ENCODE measurements at regions not wholly inside any gene's neighbourhood (a gene's known extent, or its start where the extent isn't known, plus 50 kb on each side); places are given as distances from the start of the nearest gene placed in this dataset.
"Not testable (repeated sequence)": the region's sequence is repeated elsewhere in the genome, so short reads cannot be mapped to it uniquely, and the experiment has no call there.

GRCh38 chr2:160583813-160584537, 90.4 kb upstream of the RBMS1 start:
- ATAC-seq (no peak), DNase-seq (ENCODE audit: low spot score) (no peak)

DNA sequence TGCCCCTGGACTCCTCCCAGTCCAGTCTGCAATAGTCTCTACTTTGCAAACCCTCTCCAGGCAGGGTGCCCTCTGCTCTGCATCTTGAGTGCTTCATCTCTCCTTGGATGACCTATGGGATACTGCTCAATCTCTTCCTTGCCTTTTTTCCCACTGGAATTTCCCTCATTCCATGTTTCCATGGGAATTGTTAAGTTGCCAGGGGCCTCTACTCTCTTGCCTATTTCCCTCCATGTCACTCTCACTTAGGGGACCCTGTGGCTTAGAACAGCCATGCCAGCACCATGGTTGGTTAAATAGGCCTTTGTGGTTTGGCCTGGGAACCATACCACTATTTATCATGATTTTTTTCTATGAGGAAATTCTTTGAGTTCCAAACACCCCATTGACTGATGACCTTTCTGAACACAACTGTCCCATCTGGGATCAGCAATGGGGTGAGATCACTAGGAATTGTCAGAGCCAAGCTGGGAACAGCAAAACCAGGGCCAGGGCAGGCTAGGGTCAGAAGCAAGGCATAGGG, 91.4 kb upstream of the RBMS1 start:
- ATAC-seq (no peak), DNase-seq (ENCODE audit: low spot score) (no peak)

DNA sequence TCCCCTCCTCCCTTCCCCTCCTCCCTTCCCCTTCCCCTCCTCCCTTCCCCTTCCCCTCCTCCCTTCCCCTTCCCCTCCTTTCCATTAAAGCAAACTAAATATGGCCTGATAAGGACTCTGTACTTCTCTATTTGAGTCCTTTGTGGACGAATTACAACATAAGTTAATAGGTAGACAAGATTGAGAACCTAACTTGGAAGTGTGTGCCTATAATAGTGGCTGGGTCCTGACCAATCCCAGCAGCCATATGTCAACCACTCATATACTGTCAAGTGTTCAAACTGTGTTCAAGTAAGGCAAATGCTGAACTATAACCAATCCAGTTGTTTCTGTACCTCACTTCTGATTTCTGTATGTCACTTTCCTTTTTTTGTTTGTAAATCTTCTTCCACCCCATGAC, 97.1 kb upstream of the RBMS1 start:
- peak; percentile 76 for ATAC-seq

GRCh38 chr2:160592401-160592800, 98.8 kb upstream of the RBMS1 start:
- DNase-seq (ENCODE audit: low spot score) (no peak), ATAC-seq (no peak)

More for the DNA sequence above, 97.1 kb upstream of the RBMS1 start:
- no peak for DNase-seq (ENCODE audit: low spot score)

GRCh38 chr2:160592993-160593392, 99.4 kb upstream of the RBMS1 start:
- DNase-seq (ENCODE audit: low spot score) (no peak), ATAC-seq (no peak)

DNA sequence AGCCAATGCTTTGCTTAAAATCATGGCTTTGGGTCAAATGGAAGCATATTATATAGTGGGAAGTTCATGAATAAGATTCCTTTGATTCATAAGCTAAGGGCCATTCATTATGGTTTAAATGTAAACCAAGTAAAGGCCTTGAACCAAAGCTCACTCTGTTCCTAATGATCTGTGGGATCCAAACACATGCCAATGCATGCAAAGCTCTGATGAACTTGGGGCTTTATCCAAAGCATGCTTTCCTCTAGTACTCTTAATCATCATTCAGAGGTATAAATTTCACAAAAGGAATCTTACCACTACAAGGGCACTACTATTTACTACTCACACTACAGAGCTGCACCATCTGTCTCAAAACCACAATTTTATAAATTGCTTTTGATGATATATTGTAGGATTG, 102.8 kb upstream of the RBMS1 start:
- ATAC-seq (no peak), DNase-seq (ENCODE audit: low spot score) (no peak)

DNA sequence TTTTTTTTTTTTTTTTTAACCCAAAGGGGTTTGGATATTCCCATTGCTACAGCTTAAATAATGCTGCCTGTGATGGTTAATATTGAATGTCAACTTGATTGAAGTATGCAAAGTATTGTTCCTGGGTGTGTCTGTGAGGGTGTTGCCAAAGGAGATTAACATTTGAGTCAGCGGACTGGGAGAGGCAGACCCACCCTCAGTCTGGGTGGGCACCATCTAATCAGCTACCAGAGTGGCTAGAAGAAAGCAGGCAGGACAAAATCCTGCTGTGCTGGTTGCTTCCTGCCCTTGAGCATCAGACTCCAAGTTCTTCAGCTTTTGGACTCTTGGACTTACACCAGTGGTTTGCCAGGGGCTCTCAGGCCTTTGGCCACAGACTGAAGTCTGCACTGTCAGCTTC, 106.8 kb upstream of the RBMS1 start:
- DNase-seq (ENCODE audit: low spot score); ATAC-seq: not testable (repeated sequence)

GRCh38 chr2:160602073-160602472, 108.5 kb upstream of the RBMS1 start:
- DNase-seq (ENCODE audit: low spot score), result no peak
- no peak for ATAC-seq

DNA sequence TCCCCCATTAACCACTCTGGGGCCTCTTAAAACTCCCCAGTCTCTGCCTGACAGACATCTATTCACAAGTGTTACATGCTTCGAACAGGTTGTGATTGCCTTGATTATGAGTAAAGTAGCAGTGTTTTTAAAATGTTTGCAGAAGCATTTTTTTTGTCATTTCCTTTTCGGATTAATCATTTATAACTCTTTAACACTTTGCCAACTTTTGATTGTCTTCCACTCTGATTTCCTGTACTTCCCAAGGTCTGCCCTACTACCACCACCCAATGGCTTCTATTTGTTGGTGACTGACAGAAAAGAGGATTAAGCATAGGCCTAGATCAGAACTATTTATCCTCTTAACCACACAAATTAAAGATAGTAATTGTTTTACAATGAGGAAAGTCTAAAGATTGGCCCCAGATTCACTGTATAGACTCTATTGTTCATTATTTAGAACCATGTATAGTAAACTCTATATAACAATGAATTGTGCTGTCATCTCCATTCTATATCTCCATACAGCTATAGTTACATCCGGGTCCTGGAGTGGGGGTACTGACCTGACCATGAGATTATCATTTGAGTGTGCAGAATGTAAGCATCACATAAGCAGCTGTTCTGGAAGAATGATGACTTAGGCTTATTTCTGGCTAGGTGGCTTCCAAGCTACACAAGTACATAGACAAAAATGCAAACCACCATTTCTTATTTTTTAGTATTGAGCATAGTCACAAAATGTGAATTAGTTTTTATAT, 110.3 kb upstream of the RBMS1 start:
- DNase-seq (ENCODE audit: low spot score) (no peak), ATAC-seq (no peak)

DNA sequence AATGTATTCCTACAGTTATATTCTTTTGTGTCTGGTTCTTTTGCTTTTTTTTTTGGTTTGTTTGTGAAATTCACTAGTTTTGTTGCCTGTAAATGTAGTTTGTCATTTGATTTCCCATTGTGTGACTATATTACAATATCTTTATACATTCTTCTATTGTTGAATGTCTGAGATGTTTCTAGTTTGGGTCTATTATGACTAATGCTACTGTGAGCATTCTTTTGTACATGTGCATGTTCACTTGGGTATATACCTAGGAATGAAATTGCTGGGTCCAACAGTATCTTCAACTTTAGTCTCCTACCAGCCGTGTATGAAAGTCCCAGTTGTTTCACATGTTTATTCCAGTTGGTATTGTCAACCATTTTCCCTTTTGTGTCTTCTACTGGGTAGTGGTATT, 112.7 kb upstream of the RBMS1 start:
- no peak for ATAC-seq
- DNase-seq (ENCODE audit: low spot score), result no peak

DNA sequence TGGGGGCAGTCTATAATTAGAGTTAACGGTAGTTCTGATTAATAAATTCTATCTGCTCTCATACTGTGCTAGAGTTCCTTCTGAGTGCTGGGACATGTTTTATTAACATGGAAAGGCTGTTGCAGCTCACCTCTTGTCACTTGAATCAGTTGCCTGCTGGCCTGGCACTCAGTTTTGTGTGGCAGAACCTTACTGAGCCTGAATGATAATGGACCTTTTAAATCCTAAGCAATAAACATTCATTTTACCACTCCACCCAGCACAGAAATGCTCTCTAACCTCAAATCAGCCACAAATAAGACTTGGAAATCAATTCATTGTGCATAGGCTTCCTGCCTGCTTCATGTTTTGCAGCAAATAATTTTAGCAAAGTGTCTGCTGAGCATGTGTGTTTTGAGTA, 115.0 kb upstream of the RBMS1 start:
- no peak for ATAC-seq

DNA sequence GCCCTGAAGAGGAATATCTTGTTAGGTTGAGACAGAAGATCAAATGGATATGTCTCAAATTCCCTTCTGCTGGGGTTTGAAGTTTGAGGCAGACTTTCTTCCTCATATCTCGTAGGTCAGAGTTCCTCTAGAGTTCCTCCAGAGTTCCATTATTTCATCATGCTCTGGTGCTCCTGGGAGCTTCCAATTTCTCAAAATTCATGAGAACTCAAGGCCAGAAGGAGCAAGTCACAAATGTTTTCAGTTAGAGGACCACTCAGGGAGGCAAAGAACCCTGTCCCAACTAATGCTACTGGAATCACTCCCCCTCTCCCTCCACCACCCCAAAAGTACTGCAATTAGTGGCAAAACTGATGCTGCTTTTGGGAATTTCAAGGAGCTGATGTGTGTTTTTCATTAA, 115.7 kb upstream of the RBMS1 start:
- DNase-seq (ENCODE audit: low spot score), result no peak
- ATAC-seq, result no peak

More for the DNA sequence above, 115.0 kb upstream of the RBMS1 start:
- DNase-seq (ENCODE audit: low spot score), result no peak

GRCh38 chr2:160610041-160610440, 116.4 kb upstream of the RBMS1 start:
- no peak for DNase-seq (ENCODE audit: low spot score)
- no peak for ATAC-seq

DNA sequence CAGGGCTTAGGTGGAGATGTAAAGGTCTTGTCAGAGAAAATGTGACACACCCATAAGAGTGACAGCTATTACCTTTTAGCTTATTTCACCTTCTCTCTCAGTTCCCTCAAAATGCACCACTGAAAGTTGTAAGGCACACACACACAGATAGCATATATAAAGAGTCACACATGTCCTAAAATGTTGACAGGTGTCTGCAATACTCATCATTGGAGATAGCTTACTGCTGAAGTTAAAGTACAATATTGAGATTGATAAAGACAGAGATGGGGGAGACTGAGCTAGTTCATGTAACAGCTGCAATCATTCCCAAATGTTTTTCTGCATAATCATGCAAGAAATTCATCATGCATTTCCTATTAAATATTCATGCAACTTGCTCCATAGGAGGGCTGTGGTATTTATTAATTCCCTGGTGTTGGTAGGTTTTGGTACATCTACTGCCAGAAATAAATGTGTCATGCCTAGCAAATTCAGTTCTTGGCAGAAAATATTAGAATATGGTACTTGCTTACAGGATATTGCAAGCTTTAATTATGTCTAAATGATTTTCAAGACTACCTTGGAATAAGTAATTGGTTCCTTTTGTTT, 118.8 kb upstream of the RBMS1 start:
- DNase-seq (ENCODE audit: low spot score) (no peak), ATAC-seq (no peak)

DNA sequence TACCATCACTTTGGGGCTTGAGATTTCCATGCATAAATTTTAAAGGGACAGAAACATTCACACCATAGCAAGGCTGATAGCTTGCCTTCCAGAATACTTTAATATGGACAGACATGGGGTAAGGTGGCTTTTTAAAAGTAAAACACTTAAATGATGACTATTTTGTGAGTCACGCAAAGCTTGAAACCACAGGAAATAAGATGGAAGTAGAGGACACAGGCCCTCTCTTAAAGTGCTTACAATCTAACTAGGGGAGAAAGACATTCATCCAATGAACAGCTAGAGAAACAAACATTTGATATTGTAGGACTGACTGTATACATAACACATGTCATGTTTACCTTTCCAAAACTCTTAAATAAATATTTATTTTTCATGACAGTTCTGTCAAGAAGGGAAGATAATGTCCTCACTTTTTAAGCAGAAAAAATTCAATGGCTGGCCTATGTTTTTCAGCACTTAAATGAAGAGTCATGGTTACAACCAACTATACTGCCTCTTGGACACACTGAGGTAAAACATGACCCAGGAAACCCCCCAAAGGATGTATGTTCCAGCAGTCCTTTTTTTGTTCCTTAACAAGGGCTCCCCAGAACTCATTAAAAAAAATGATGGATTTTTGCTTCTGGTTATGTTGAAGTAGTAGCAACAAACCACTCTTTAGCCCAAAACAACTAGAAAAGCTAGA, 120.0 kb upstream of the RBMS1 start:
- DNase-seq (ENCODE audit: low spot score) (no peak), ATAC-seq (no peak)

DNA sequence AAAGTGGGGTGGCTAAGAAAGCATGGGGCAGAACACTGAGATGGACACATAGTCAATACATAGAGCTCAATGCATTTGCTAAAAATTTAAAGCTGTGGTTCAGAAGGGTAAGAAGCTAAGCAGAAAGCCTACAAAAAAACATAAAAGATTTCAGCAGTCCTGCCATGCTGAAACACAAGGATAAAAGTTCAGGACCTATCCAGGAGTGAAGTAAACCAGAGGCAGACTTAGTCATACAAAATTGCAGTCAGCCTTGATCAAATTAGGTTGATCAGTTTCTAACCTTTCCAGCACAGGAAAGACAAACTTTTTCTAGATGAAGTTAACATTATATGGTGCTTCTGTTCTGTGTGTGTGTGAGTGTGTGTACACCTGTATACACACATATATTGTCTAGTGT, 120.8 kb upstream of the RBMS1 start:
- ATAC-seq (no peak), DNase-seq (ENCODE audit: low spot score) (no peak)

DNA sequence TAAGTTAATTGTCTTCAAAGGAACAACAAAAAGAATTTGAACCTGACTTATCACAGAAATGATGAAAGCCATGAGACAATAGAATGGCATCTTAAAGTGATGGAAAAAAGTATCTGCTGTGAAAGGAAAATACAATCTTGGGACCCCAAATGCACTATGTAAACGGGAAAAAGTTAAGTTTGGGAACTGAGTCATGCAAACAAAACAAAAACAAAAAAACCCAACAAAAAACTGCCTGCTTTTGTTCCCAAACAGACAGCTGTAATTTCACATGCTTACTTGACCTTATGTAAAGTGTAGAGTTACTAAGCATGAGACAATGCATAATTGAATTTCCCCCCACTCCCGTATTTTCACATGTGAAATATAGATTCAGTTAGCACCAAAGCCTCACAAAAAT, 122.1 kb upstream of the RBMS1 start:
- DNase-seq (ENCODE audit: low spot score) (no peak), ATAC-seq (no peak)

GRCh38 chr2:160616149-160616548, 122.5 kb upstream of the RBMS1 start:
- DNase-seq (ENCODE audit: low spot score), result no peak
- no peak for ATAC-seq

- DNase-seq (ENCODE audit: low spot score), result no peak
- ATAC-seq, result no peak
These were observed 128.1 kb upstream of the RBMS1 start for GRCh38 chr2:160621748-160622147.

DNA sequence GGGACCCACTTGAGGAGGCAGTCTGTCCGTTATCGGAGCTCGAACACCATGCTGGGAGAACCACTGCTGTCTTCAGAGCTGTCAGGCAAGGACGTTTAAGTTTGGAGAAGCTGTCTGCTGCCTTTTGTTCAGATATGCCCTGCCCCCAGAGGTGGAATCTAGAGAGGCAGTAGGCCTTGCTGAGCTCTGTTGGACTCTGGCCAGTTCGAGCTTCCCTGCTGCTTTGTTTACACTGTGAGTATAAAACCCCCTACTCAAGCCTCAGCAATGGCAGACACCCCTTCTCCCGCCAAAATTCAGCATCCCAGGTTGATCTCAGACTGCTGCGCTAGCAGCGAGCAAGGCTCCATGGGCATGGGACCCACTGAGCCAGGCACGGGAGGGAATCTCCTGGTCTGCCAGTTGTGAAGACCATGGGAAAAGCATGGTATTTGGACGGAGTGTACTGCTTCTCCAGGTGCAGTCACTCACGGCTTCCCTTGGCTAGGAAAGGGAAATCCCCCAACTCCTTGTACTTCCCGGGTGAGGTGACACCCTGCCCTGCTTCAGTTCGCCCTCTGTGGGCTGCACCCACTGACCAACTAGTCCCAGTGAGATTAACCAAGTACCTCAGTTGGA, 134.5 kb upstream of the RBMS1 start:
- DNase-seq (ENCODE audit: low spot score), result not testable (repeated sequence)

GRCh38 chr2:160628811-160629210, 135.2 kb upstream of the RBMS1 start:
- no peak for DNase-seq (ENCODE audit: low spot score)
- ATAC-seq, result no peak

More for the DNA sequence above, 134.5 kb upstream of the RBMS1 start:
- ATAC-seq, result not testable (repeated sequence)
